B cell (primary cell): ENCODE measurements at regions not wholly inside any gene's neighbourhood (a gene's known extent, or its start where the extent isn't known, plus 50 kb on each side); places are given as distances from the start of the nearest gene placed in this dataset.

Experiments used
- ATAC-seq: fragments of 200-7000 bp; cut with Tn5 transposase; one replicate; pipeline ENCODE4 v1.10.0; 2021; ENCODE audit warnings: low read depth, mild to moderate bottlenecking, moderate number of reproducible peaks, moderate library complexity
- CTCF ChIA-PET: fragments of 350-600 bp; sonication (Branson Sonifier 250); formaldehyde crosslinking; loops from one replicate; lab custom pipeline; 2021; ENCODE audit warnings: antibody characterized with exemption, inconsistent platforms; lab: Charles Lee
- POLR2A ChIA-PET: fragments of 350-600 bp; sonication (Branson Sonifier 250); formaldehyde crosslinking; loops from one replicate; lab custom pipeline; 2021; ENCODE audit warnings: antibody characterized with exemption; lab: Charles Lee
- DNase-seq: peaks from one replicate; pipeline ENCODE4 v3.0.0; 2013
- H2AFZ ChIP-seq: 2 replicates; pipeline ENCODE4 v1.6.1; 2012; ENCODE audit warnings: mild to moderate bottlenecking, low read depth, low read length; ENCODE audit not compliant: insufficient read depth, poor library complexity, severe bottlenecking
- H3K27ac ChIP-seq, 2 donors: 1 replicate in 1 of 2; 2 replicates in 1 of 2; pipeline ENCODE4 v1.5.1; 2012 to 2013; ENCODE audit warnings: low read length in 2 of 2, mild to moderate bottlenecking in 2 of 2, moderate library complexity in 1 of 2
- H3K27me3 ChIP-seq, 4 experiments: fragments of 200-600 bp in 1 of 4; sonication (generic) in 1 of 4; replicated peaks in 1 of 4; 1 replicate in 2 of 4; 2 replicates in 2 of 4; pipeline versions ENCODE4 v1.6.1 to v1.7.0; 2013 to 2016; ENCODE audit warnings: low read length in 3 of 4, mild to moderate bottlenecking in 2 of 4, mixed read lengths in 1 of 4, moderate library complexity in 1 of 4; ENCODE audit not compliant: insufficient read depth in 4 of 4, control insufficient read depth in 3 of 4; ENCODE audit errors: control extremely low read depth in 1 of 4
- H3K36me3 ChIP-seq, 2 experiments: replicated peaks in 1 of 2; 1 replicate in 1 of 2; 2 replicates in 1 of 2; pipeline versions ENCODE4 v1.6.1 to v1.7.1; 2013; ENCODE audit warnings: low read length in 1 of 2; ENCODE audit not compliant: insufficient read depth in 2 of 2, control insufficient read depth in 1 of 2; ENCODE audit errors: control extremely low read depth in 1 of 2, extremely low read depth in 1 of 2
- H3K4me1 ChIP-seq, 2 donors: fragments of 200-600 bp in 1 of 2; sonication (generic) in 1 of 2; 1 replicate in 1 of 2; 2 replicates in 1 of 2; pipeline versions ENCODE4 v1.5.1 to v1.6.1; 2013 to 2017; ENCODE audit warnings: low read length in 2 of 2; ENCODE audit not compliant: control insufficient read depth in 2 of 2, insufficient read depth in 2 of 2
- H3K4me2 ChIP-seq: replicated peaks from 2 replicates; pipeline ENCODE3; 2012; ENCODE audit warnings: mild to moderate bottlenecking, low read depth, low read length; ENCODE audit not compliant: poor library complexity, severe bottlenecking
- H3K4me3 ChIP-seq, 5 experiments: fragments of 200-600 bp in 1 of 5; sonication (generic) in 1 of 5; 1 replicate in 3 of 5; 2 replicates in 2 of 5; pipeline versions ENCODE4 v1.5.1 to v1.7.0; 2011 to 2016; ENCODE audit warnings: low read length in 4 of 5, mild to moderate bottlenecking in 4 of 5, low read depth in 2 of 5, control low read depth in 1 of 5, moderate library complexity in 1 of 5; ENCODE audit not compliant: insufficient read depth in 1 of 5; ENCODE audit errors: control extremely low read depth in 1 of 5, extremely low read depth in 1 of 5
- H3K79me2 ChIP-seq: fragments of 200-600 bp; sonication (generic); one replicate; pipeline ENCODE4 v1.6.0; 2016; ENCODE audit warnings: low read length; ENCODE audit not compliant: control insufficient read depth, insufficient read depth
- H3K9ac ChIP-seq: fragments of 200-600 bp; sonication (generic); 2 replicates; pipeline ENCODE4 v1.6.1; 2017; ENCODE audit warnings: mild to moderate bottlenecking, low read length, moderate library complexity
- H3K9me3 ChIP-seq, 3 donors: one replicate each; pipeline versions ENCODE4 v1.6.1 to v1.7.1; 2013; ENCODE audit warnings: low read length in 2 of 3; ENCODE audit not compliant: control insufficient read depth in 2 of 3, insufficient read depth in 1 of 3; ENCODE audit errors: control extremely low read depth in 1 of 3
- H4K20me1 ChIP-seq: 2 replicates; pipeline ENCODE4 v1.6.0; 2012; ENCODE audit warnings: mild to moderate bottlenecking, low read length; ENCODE audit not compliant: insufficient read depth, control insufficient read depth, poor library complexity, severe bottlenecking
- H3K27ac Mint-ChIP-seq: one replicate; pipeline ENCODE4 v1.8.0; 2021; ENCODE audit warnings: mixed read lengths
- H3K27me3 Mint-ChIP-seq: one replicate; pipeline ENCODE4 v1.8.0; 2021; ENCODE audit warnings: mixed read lengths
- H3K4me1 Mint-ChIP-seq: one replicate; pipeline ENCODE4 v1.8.0; 2021; ENCODE audit warnings: mixed read lengths
- H3K4me3 Mint-ChIP-seq: one replicate; pipeline ENCODE4 v1.8.0; 2021; ENCODE audit warnings: mixed read lengths
- H3K9me3 Mint-ChIP-seq: one replicate; pipeline ENCODE4 v1.8.0; 2022; ENCODE audit warnings: mixed read lengths; ENCODE audit not compliant: insufficient read depth
- CTCF ChIP-seq: fragments of 200-600 bp; IDR thresholded peaks from one replicate; pipeline ENCODE4 v1.8.0; 2022; ENCODE audit warnings: antibody characterized with exemption, mild to moderate bottlenecking
- EZH2 ChIP-seq: IDR thresholded peaks from 2 replicates; pipeline ENCODE4 v1.6.1; 2012; ENCODE audit warnings: borderline replicate concordance, low read depth, mild to moderate bottlenecking, moderate library complexity, low read length; ENCODE audit not compliant: insufficient read depth, poor library complexity, severe bottlenecking
- WGBS: methylation state at CpG from one replicate; pipeline ENCODE4 v1.1.5; 2013; ENCODE audit warnings: missing lambda C conversion rate; ENCODE audit not compliant: insufficient coverage; 5-methylcytosine and 5-hydroxymethylcytosine counted together
- intact Hi-C: fragments of 100-400 bp; cut with micrococcal nuclease; formaldehyde crosslinking; loops from one replicate; pipeline ENCODE4 v1.10.0; 2022

- Mint-ChIP-seq H3K4me1 (peaks cover 9% of the 10 kb centered on the region), H3K9me3 (no peaks in the 10 kb centered on the region), H3K27me3 (peaks cover 4% of the 10 kb centered on the region), H3K4me3 (no peak overlapping the region), H3K27ac (no peak overlapping the region)
- WGBS = no CpG with 5 or more reads among the region's 1 CpG
- H3K9me3 ChIP-seq = no peaks in the 10 kb centered on the region
- no peak overlapping the region for H3K9ac ChIP-seq
- H3K36me3 ChIP-seq = no peaks in the 10 kb centered on the region
- H3K79me2 ChIP-seq = no peaks in the 10 kb centered on the region
- no peaks in the 10 kb centered on the region for H4K20me1 ChIP-seq
- no peaks in the 10 kb centered on the region for H3K27me3 ChIP-seq
- no peak overlapping the region for H3K4me3 ChIP-seq
- ChIA-PET CTCF (no interaction called here), POLR2A (no interaction called here)
- no peak for TF ChIP-seq EZH2
- no peak for TF ChIP-seq CTCF
- no peak for DNase-seq
- no peak overlapping the region for H2AFZ ChIP-seq
- no peak overlapping the region for H3K4me2 ChIP-seq
- no peak overlapping the region for H3K27ac ChIP-seq
- ATAC-seq = no peak
- peaks cover 4 to 5% of the 10 kb centered on the region in 2 donors for H3K4me1 ChIP-seq
- intact Hi-C loops = no loop called here
These were observed 250.9 kb upstream of the RPS6KA3 start for GRCh38 chrX:20517565-20517964.

GRCh38 chrX:20515841-20516461, 249.2 kb upstream of the RPS6KA3 start:
- no peaks in the 10 kb centered on the region for H3K27me3 ChIP-seq
- no peak overlapping the region for H3K4me3 ChIP-seq
- Mint-ChIP-seq H3K4me1 (peaks cover 9% of the 10 kb centered on the region), H3K4me3 (no peak overlapping the region), H3K9me3 (no peaks in the 10 kb centered on the region), H3K27ac (no peak overlapping the region), H3K27me3 (peaks cover 4% of the 10 kb centered on the region)
- H3K36me3 ChIP-seq = no peaks in the 10 kb centered on the region
- CTCF ChIA-PET = interaction anchor here (1.1 to 2.1 kb wide), 3 partner anchors 11 to 1218 kb away, joined by 3 to 10 read pairs (median 4); no protein-coding TSS in a partner anchor
- H3K27ac ChIP-seq = no peak overlapping the region
- no peak overlapping the region for H2AFZ ChIP-seq
- H3K4me2 ChIP-seq = no peak overlapping the region
- no peaks in the 10 kb centered on the region for H3K79me2 ChIP-seq
- H3K4me1 ChIP-seq = peaks cover 4 to 5% of the 10 kb centered on the region in 2 donors
- WGBS = no CpG with 5 or more reads among the region's 1 CpG
- no peaks in the 10 kb centered on the region for H4K20me1 ChIP-seq
- DNase-seq (peak; percentile 5), ATAC-seq (peak; percentile 49)
- intact Hi-C loops = no loop called here
- no peaks in the 10 kb centered on the region for H3K9me3 ChIP-seq
- POLR2A ChIA-PET = no interaction called here
- no peak overlapping the region for H3K9ac ChIP-seq
- TF ChIP-seq EZH2 = no peak
- TF ChIP-seq CTCF = no peak
